ENCODE measurements at regions not wholly inside any gene's neighbourhood (a gene's known extent, or its start where the extent isn't known, plus 50 kb on each side); places are given as distances from the start of the nearest gene placed in this dataset.

DNA sequence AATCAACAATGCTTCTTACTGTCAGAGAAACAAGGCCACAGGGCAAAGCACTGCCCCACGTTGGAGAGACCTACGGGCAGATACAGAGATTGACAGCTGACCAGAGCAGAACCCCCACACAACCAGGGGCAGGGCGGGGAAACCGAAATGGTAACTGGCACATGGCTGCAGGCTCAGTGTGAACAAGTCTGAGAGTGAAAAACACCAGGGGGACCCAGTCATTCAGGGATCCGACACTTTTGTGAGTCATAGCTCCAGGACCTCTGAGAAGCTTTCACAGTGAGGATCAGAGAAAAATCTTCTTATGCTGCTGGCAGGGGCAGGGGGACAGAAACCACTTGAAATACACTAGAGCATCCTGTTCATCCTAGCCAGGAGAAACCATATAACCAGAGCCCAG lies 254.2 kb downstream of the C6orf118 start:
- 84% methylated on average over 3 of the region's 5 CpGs for WGBS (ENCODE audit: insufficient coverage)
- no peak for DNase-seq
- Histone ChIP-seq H3K27me3 (ENCODE audit: control insufficient read depth, insufficient read depth, low read length) (no peaks in the 10 kb centered on the region), H3K9me3 (replicated peaks; ENCODE audit: control insufficient read depth, low read depth, low read length) (no peaks in the 10 kb centered on the region), H3K36me3 (ENCODE audit: control insufficient read depth, insufficient read depth, low read length) (no peaks in the 10 kb centered on the region), H3K27ac (ENCODE audit: low read length) (no peak overlapping the region), H3K4me3 (ENCODE audit: low read length) (no peak overlapping the region), H3K4me1 (ENCODE audit: control insufficient read depth, insufficient read depth, low read length) (no peaks in the 10 kb centered on the region)

DNA sequence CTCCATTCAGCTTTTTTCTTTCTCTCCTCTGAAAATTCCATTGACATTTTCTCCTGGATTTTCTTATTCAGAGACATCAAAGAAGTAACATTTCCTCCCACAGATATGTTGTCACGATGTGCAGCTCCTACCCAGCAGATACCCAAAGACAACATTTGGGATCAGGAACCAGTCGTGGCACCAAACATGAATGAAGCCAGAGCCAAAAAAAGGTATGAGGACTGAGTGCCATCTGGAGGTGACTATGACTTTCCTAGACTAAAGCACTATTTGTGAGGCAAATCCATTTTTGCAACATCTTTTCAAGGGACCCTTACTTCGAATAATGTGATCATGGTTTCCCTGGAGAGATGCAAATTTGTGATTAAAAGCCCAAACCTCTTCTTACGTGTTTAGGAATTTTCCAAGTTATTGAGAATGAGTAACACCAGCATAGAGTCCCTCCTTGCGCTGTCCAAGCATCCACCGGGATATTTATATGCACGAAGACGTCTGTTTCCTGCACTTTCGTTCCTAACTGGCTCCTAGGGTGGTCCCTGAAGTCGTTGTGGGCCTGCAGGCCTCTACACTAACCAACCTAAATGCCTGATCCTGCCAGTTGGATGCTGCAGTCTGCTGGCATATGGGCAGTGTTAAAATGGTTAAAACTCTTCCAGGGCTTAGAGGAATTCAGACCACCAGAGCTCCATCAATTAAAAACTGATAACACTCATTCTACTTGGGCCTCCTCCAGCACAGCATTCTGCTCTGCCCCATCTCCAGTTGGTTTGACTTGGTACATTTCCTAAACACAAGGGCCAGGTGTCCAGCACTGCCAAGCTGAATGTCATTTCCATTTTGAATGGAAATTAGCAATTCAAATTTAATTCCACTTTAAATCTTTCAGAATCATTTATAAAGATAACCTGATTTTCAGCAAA lies 256.6 kb downstream of the C6orf118 start:
- H3K4me3 ChIP-seq (ENCODE audit: low read length): no peak overlapping the region
- no peaks in the 10 kb centered on the region for H3K4me1 ChIP-seq (ENCODE audit: control insufficient read depth, insufficient read depth, low read length)
- peaks cover 10% of the 10 kb centered on the region for H3K9me3 ChIP-seq (replicated peaks; ENCODE audit: control insufficient read depth, low read depth, low read length)
- no peak overlapping the region for H3K27ac ChIP-seq (ENCODE audit: low read length)
- no peaks in the 10 kb centered on the region for H3K27me3 ChIP-seq (ENCODE audit: control insufficient read depth, insufficient read depth, low read length)
- WGBS (ENCODE audit: insufficient coverage): 86% methylated on average over 4 of the region's 10 CpGs
- DNase-seq: no peak
- no peaks in the 10 kb centered on the region for H3K36me3 ChIP-seq (ENCODE audit: control insufficient read depth, insufficient read depth, low read length)

DNA sequence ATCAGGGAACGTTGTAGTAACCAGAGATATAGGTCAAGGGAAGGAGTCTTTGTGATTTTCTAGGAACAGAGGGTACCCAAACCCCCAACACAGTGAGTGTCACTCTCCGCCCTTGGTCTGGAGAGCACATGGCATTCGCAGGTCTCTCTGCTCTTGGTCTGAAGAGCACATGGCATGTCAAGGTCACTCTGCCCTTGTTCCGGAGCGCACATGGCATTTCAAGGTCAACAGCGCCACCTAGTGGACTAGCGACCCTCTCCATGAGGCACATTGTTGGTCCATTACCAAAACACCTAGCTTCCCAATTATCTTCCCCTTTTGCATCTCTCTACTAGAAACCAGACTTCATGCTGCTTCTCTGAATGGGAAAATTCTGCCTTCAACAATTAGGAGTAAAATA lies 260.0 kb downstream of the C6orf118 start:
- WGBS (ENCODE audit: insufficient coverage): 47% methylated on average over 6 of the region's 7 CpGs

DNA sequence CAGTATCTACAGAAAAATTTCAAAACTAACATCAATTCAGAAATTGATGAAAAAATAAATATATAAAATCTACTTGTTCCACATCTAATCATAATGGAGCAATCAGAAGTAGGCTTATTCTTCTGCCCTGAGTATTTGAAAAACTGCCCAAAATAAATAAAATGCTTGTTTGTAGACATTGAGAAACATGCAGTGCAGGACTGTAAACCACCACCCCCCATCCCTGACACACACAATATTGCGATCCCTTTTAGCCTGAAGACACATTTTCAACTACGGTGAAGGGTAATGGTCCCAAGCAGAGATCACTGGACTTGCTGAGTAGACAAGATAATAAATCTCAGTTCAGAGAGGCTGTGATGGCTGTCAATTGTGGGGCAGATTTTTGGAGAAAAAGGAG lies 261.5 kb downstream of the C6orf118 start:
- DNase-seq: no peak
- Histone ChIP-seq H3K4me3 (ENCODE audit: low read length) (no peak overlapping the region), H3K27ac (ENCODE audit: low read length) (no peak overlapping the region), H3K4me1 (ENCODE audit: control insufficient read depth, insufficient read depth, low read length) (no peaks in the 10 kb centered on the region), H3K27me3 (ENCODE audit: control insufficient read depth, insufficient read depth, low read length) (no peaks in the 10 kb centered on the region), H3K36me3 (ENCODE audit: control insufficient read depth, insufficient read depth, low read length) (no peaks in the 10 kb centered on the region), H3K9me3 (replicated peaks; ENCODE audit: control insufficient read depth, low read depth, low read length) (peaks cover 13% of the 10 kb centered on the region)
- WGBS (ENCODE audit: insufficient coverage): 83% methylated on average over 1 of the region's 2 CpGs

More for the DNA sequence above, 260.0 kb downstream of the C6orf118 start:
- Histone ChIP-seq H3K36me3 (ENCODE audit: control insufficient read depth, insufficient read depth, low read length) (no peaks in the 10 kb centered on the region), H3K4me1 (ENCODE audit: control insufficient read depth, insufficient read depth, low read length) (no peaks in the 10 kb centered on the region), H3K27me3 (ENCODE audit: control insufficient read depth, insufficient read depth, low read length) (no peaks in the 10 kb centered on the region), H3K9me3 (replicated peaks; ENCODE audit: control insufficient read depth, low read depth, low read length) (peaks cover 13% of the 10 kb centered on the region), H3K27ac (ENCODE audit: low read length) (no peak overlapping the region), H3K4me3 (ENCODE audit: low read length) (no peak overlapping the region)
- DNase-seq: no peak

DNA sequence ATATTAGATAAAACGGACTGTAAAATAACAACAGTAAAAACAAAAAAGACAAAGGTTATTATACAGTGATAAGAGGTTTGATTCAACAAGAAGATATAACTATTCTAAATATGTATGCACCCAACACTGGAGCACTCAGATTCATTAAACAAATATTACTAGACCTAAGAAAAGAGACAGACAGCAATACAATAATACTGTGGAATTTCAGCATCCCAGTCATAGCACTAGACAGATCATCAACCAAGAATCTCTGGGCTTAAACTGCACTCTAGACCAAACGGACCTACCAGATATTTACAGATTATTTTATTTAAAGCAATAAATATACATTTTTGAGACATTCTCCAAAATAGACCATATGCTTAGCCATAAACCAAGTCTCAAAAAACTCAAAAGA lies 263.8 kb downstream of the C6orf118 start:
- no CpG with 5 or more reads among the region's 2 CpGs for WGBS (ENCODE audit: insufficient coverage)
- Histone ChIP-seq H3K27me3 (ENCODE audit: control insufficient read depth, insufficient read depth, low read length) (no peaks in the 10 kb centered on the region), H3K4me1 (ENCODE audit: control insufficient read depth, insufficient read depth, low read length) (no peaks in the 10 kb centered on the region), H3K27ac (ENCODE audit: low read length) (no peak overlapping the region), H3K4me3 (ENCODE audit: low read length) (no peak overlapping the region), H3K36me3 (ENCODE audit: control insufficient read depth, insufficient read depth, low read length) (no peaks in the 10 kb centered on the region), H3K9me3 (replicated peaks; ENCODE audit: control insufficient read depth, low read depth, low read length) (peaks cover 13% of the 10 kb centered on the region)
- no peak for DNase-seq

DNA sequence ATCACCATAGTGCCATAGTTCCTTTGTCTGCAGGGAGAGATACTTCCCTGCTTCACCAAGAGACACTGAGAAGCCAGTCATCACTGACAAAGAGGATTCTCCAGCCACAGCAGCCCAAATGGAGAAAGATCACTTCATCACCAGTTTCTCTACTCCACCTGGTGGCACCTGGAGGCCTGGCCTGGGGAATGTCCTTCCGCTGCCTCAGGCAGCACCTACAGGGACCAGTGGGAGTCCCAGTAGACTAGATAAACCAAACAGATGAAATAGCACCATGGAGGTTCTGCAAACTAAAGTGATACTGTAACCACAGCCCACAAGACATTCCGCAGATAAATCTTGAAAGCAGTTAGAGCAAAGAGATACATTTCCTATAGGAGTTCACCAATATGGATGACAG lies 266.5 kb downstream of the C6orf118 start:
- WGBS (ENCODE audit: insufficient coverage): 80% methylated on average over 1 of the region's 2 CpGs

DNA sequence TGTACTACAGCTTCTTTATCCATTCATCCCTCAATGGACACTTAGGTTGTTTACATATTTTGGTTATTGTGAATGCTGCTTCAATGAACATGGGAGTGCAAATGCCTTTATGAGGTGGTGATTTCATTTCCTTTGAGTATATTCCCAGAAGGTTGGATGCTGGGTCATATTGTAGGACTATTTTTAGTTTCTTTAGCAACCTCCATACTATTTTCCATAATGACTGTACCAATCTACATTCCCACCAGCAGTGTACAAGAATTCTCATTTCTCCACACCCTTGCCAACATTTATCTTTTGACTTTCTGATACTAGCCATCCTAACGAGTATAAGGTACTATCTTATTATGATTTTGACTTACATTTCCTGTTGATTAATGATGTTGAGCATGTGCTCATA lies 269.0 kb downstream of the C6orf118 start:
- Histone ChIP-seq H3K27ac (ENCODE audit: low read length) (no peak overlapping the region), H3K36me3 (ENCODE audit: control insufficient read depth, insufficient read depth, low read length) (no peaks in the 10 kb centered on the region), H3K9me3 (replicated peaks; ENCODE audit: control insufficient read depth, low read depth, low read length) (no peaks in the 10 kb centered on the region), H3K27me3 (ENCODE audit: control insufficient read depth, insufficient read depth, low read length) (no peaks in the 10 kb centered on the region), H3K4me1 (ENCODE audit: control insufficient read depth, insufficient read depth, low read length) (no peaks in the 10 kb centered on the region), H3K4me3 (ENCODE audit: low read length) (no peak overlapping the region)
- DNase-seq: no peak
- whole genome bisulfite sequencing (ENCODE audit: insufficient coverage): no CpG with 5 or more reads among the region's 1 CpG

More for the DNA sequence above, 266.5 kb downstream of the C6orf118 start:
- no peak for DNase-seq
- Histone ChIP-seq H3K27me3 (ENCODE audit: control insufficient read depth, insufficient read depth, low read length) (no peaks in the 10 kb centered on the region), H3K4me1 (ENCODE audit: control insufficient read depth, insufficient read depth, low read length) (no peaks in the 10 kb centered on the region), H3K9me3 (replicated peaks; ENCODE audit: control insufficient read depth, low read depth, low read length) (peaks cover 4% of the 10 kb centered on the region), H3K27ac (ENCODE audit: low read length) (no peak overlapping the region), H3K4me3 (ENCODE audit: low read length) (no peak overlapping the region), H3K36me3 (ENCODE audit: control insufficient read depth, insufficient read depth, low read length) (no peaks in the 10 kb centered on the region)

DNA sequence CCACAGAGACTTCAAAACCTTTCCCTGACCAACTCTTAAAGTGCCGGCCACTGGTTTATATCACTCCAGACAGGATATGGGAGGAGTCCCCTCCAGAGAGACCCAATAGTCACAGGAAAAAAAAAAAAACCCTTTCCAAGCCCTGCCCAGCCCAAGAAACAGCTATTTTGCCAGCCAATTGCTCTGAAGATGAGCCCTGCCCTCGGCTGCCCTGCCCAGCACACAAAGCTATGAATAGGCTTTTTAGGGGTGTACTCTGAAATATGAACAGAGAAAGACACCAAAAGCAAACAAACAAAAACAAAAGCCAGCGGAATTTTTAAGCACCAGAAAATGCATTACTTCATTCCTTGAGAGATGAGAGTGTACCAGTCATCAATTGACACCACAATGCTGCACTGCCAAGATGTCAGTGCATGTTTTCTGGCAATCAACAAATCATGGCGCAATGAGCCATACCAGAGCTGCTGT lies 275.1 kb downstream of the C6orf118 start:
- Histone ChIP-seq H3K36me3 (ENCODE audit: control insufficient read depth, insufficient read depth, low read length) (no peaks in the 10 kb centered on the region), H3K27me3 (ENCODE audit: control insufficient read depth, insufficient read depth, low read length) (no peaks in the 10 kb centered on the region), H3K9me3 (replicated peaks; ENCODE audit: control insufficient read depth, low read depth, low read length) (no peaks in the 10 kb centered on the region), H3K4me1 (ENCODE audit: control insufficient read depth, insufficient read depth, low read length) (no peaks in the 10 kb centered on the region), H3K27ac (ENCODE audit: low read length) (no peak overlapping the region), H3K4me3 (ENCODE audit: low read length) (no peak overlapping the region)
- no peak for DNase-seq
- 75% methylated on average over 1 of the region's 4 CpGs for WGBS (ENCODE audit: insufficient coverage)

DNA sequence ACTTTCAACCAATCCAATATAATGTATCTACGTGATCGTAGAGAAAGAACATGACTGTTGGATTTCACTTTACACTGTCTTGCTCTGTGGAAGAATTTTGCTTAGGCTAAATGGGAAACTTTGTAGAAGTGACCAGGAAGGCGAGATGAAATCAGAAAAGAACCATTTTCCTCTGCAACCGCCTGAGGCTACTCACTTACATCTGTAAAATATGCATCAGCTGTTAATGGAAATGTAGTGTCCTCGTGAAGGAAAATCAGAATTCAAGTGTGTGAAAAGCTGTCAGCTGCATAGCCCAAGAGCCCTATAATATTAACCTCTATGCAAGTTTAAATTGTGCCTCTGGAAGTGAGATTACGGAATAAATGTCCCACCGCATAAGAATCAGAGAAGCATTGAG lies 277.9 kb downstream of the C6orf118 start:
- no peaks in the 10 kb centered on the region for H3K4me1 ChIP-seq (ENCODE audit: control insufficient read depth, insufficient read depth, low read length)
- peak; percentile 19 for DNase-seq
- no CpG with 5 or more reads among the region's 7 CpGs for WGBS (ENCODE audit: insufficient coverage)
- H3K27ac ChIP-seq (ENCODE audit: low read length): no peak overlapping the region
- H3K9me3 ChIP-seq (replicated peaks; ENCODE audit: control insufficient read depth, low read depth, low read length): no peaks in the 10 kb centered on the region
- no peaks in the 10 kb centered on the region for H3K27me3 ChIP-seq (ENCODE audit: control insufficient read depth, insufficient read depth, low read length)
- H3K4me3 ChIP-seq (ENCODE audit: low read length): no peak overlapping the region
- H3K36me3 ChIP-seq (ENCODE audit: control insufficient read depth, insufficient read depth, low read length): no peaks in the 10 kb centered on the region

DNA sequence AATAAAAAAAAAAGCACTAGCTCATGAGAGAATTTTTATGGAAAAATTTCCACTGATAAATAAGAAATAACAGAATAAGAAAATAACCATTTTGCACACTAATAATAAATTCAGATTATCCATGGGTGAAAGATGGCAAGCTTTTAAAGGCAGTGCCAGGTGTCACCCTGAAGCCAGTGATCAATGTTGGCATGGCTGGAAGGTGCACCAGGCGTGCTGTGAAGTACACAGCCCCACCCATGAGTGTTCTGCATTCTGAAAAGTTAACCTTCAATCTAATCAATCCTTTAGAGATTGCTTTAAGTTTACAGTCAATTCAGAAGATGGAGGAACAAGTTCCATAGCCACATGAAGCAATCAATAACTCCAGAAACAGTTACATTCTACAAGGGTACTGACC lies 284.4 kb downstream of the C6orf118 start:
- no peak overlapping the region for H3K4me3 ChIP-seq (ENCODE audit: low read length)
- WGBS (ENCODE audit: insufficient coverage): no CpG with 5 or more reads among the region's 1 CpG
- no peaks in the 10 kb centered on the region for H3K4me1 ChIP-seq (ENCODE audit: control insufficient read depth, insufficient read depth, low read length)
- H3K9me3 ChIP-seq (replicated peaks; ENCODE audit: control insufficient read depth, low read depth, low read length): no peaks in the 10 kb centered on the region
- no peaks in the 10 kb centered on the region for H3K27me3 ChIP-seq (ENCODE audit: control insufficient read depth, insufficient read depth, low read length)
- H3K36me3 ChIP-seq (ENCODE audit: control insufficient read depth, insufficient read depth, low read length): no peaks in the 10 kb centered on the region
- DNase-seq: no peak
- H3K27ac ChIP-seq (ENCODE audit: low read length): no peak overlapping the region

All from muscle of leg (tissue), 3 donors.